ENCODE measurements at regions not wholly inside any gene's neighbourhood (a gene's known extent, or its start where the extent isn't known, plus 50 kb on each side); places are given as distances from the start of the nearest gene placed in this dataset.

- TF ChIP-seq SMC3 (IDR thresholded peaks at IDR 0.05; ENCODE audit: low read length) (peak; percentile 51), ARNT (IDR thresholded peaks at IDR 0.05) (no peak), GABPB1 (CRISPR knock-in tag; IDR thresholded peaks at IDR 0.05) (0 out of 2 replicates have a peak, but pooled peaks have one; percentile 27), DRAP1 (CRISPR knock-in tag; IDR thresholded peaks at IDR 0.05) (no peak; the same call in 1 of the 2 replicates), KLF6 (CRISPR knock-in tag; IDR thresholded peaks at IDR 0.05) (0 out of 2 replicates have a peak, but pooled peaks have one; percentile 25), ARID4A (CRISPR knock-in tag; IDR thresholded peaks at IDR 0.05; ENCODE audit: borderline replicate concordance) (peak; percentile 56; the same call in 1 of the 2 replicates), BRD4 (CRISPR knock-in tag; IDR thresholded peaks at IDR 0.05) (no peak), FOXK1 (CRISPR knock-in tag; IDR thresholded peaks at IDR 0.05; ENCODE audit: borderline replicate concordance, low read depth) (0 out of 2 replicates have a peak, but pooled peaks have one; percentile 11), IRF2 (CRISPR knock-in tag; IDR thresholded peaks at IDR 0.05) (peak; percentile 70; the same call in 1 of the 2 replicates), USF2 (IDR thresholded peaks at IDR 0.05; ENCODE audit: low read depth, low read length) (0 out of 2 replicates have a peak, but pooled peaks have one; percentile 30), USF2 (CRISPR knock-in tag; IDR thresholded peaks at IDR 0.05; ENCODE audit: borderline replicate concordance) (no peak; the same call in 1 of the 2 replicates), KLF11 (CRISPR knock-in tag; IDR thresholded peaks at IDR 0.05) (no peak), MXD1 (CRISPR knock-in tag; IDR thresholded peaks at IDR 0.05) (no peak), ZNF205 (CRISPR knock-in tag; IDR thresholded peaks at IDR 0.05) (no peak), REPIN1 (CRISPR knock-in tag; IDR thresholded peaks at IDR 0.05; ENCODE audit: borderline replicate concordance, low read depth) (0 out of 2 replicates have a peak, but pooled peaks have one; percentile 41), BCL6 (CRISPR knock-in tag; IDR thresholded peaks at IDR 0.05) (peak; percentile 72), NFYC (CRISPR knock-in tag; IDR thresholded peaks at IDR 0.05) (no peak), LCORL (IDR thresholded peaks at IDR 0.05) (no peak), LCORL (CRISPR knock-in tag; IDR thresholded peaks at IDR 0.05) (peak; percentile 42; the same call in 1 of the 2 replicates), POGZ (CRISPR knock-in tag; IDR thresholded peaks at IDR 0.05) (no peak), KAT8 (CRISPR knock-in tag; IDR thresholded peaks at IDR 0.05) (peak; percentile 70; the same call in 1 of the 2 replicates), ZNF331 (CRISPR knock-in tag; IDR thresholded peaks at IDR 0.05) (peak; percentile 63; the same call in 1 of the 2 replicates), CEBPG (CRISPR knock-in tag; IDR thresholded peaks at IDR 0.05) (peak; percentile 91), SALL2 (CRISPR knock-in tag; IDR thresholded peaks at IDR 0.05) (no peak), ZKSCAN5 (CRISPR knock-in tag; IDR thresholded peaks at IDR 0.05) (no peak), TFAP4 (IDR thresholded peaks at IDR 0.05; ENCODE audit: borderline replicate concordance, low read depth) (peak; percentile 87; the same call in 1 of the 2 replicates)
Observed at GRCh38 chr20:17796091-17796563, 96.4 kb downstream of the BANF2 start (continued).

Measured in HepG2 (cell line).